ENCODE measurements at regions not wholly inside any gene's neighbourhood (a gene's known extent, or its start where the extent isn't known, plus 50 kb on each side); places are given as distances from the start of the nearest gene placed in this dataset.

DNA sequence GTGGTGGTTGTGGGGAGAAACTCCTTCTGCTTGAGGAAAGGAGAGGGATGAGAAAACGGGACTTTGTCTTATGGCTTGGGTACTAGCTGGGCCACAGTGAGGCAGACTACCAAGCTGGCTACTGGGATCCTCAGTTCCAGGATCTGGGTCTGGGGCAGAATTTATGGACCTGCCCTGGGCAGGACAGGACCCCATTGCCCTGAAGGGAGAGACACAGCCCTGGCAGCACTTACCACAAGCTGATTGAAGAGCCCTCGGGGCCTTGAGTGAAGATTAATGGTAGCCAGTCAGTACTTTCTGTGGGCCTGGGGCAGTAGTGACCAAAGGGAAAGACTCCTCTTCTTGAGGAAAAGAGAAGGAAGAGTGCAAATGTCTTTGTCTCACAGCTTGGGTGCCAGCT, 799.7 kb downstream of the SI start:
- Histone ChIP-seq H3K27ac (no peak overlapping the region), H3K4me1 (replicated peaks) (no peaks in the 10 kb centered on the region), H3K27me3 (replicated peaks) (no peaks in the 10 kb centered on the region), H3K9me3 (replicated peaks) (no peaks in the 10 kb centered on the region), H3K4me3 (no peak overlapping the region), H3K36me3 (no peaks in the 10 kb centered on the region)
- DNase-seq (ENCODE audit: low read depth in 1 of 2, low spot score in 2 of 2) = no peak

- no peak for DNase-seq (ENCODE audit: low read depth in 1 of 2, low spot score in 2 of 2)
- no peaks in the 10 kb centered on the region for H3K4me1 ChIP-seq (replicated peaks)
- H3K4me3 ChIP-seq = no peak overlapping the region
- no peaks in the 10 kb centered on the region for H3K27me3 ChIP-seq (replicated peaks)
- no peak overlapping the region for H3K27ac ChIP-seq
- no peaks in the 10 kb centered on the region for H3K36me3 ChIP-seq
- no peaks in the 10 kb centered on the region for H3K9me3 ChIP-seq (replicated peaks)
These were observed 811.2 kb downstream of the SI start for GRCh38 chr3:164267053-164267452.

DNA sequence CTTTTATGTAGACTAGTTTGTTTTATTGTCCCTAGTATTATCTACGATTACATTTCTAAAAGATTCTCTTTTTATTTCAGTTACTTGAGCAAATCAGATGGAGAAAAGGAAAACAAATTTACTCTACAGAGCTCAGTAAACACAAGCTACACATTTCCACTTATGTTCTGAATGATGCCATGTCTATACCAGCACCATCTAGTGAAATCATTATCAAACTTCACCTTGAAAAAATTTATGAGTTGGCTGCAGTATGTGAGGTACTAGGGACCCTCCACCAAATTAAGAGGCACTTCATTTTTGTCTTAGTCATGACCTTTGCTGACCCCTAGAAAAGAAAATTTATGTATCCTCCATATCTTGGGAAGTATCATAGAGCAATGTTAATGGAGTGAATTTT, 827.4 kb downstream of the SI start:
- Histone ChIP-seq H3K9me3 (replicated peaks) (no peaks in the 10 kb centered on the region), H3K36me3 (no peaks in the 10 kb centered on the region), H3K27ac (no peak overlapping the region), H3K4me1 (replicated peaks) (no peaks in the 10 kb centered on the region), H3K4me3 (no peak overlapping the region), H3K27me3 (replicated peaks) (no peaks in the 10 kb centered on the region)
- DNase-seq (ENCODE audit: low read depth in 1 of 2, low spot score in 2 of 2) = no peak

DNA sequence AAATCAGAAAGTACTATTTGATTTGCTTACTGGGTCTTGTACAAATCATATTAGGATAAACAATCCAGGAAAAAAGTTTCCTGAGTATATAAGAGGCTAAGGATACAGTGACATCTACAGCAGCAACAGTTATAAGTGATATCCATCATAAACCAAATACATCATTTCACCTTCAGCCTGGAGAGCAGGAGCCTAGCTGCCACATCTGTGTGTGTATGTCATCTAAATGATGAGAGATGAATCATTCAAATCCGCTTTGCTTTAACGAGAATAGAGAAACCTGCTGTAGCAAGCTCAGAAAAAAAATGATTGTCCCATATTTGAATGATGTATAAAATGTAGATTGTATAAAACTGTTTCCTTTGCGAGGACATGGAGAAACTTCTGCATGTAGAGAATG, 841.4 kb downstream of the SI start:
- H3K4me3 ChIP-seq = no peak overlapping the region
- no peaks in the 10 kb centered on the region for H3K4me1 ChIP-seq (replicated peaks)
- H3K27me3 ChIP-seq (replicated peaks) = no peaks in the 10 kb centered on the region
- 0 out of 2 replicates have a peak, but pooled peaks cover 2% of the 10 kb centered on the region for H3K9me3 ChIP-seq (replicated peaks)
- no peak for DNase-seq (ENCODE audit: low read depth in 1 of 2, low spot score in 2 of 2)
- no peaks in the 10 kb centered on the region for H3K36me3 ChIP-seq
- no peak overlapping the region for H3K27ac ChIP-seq

DNA sequence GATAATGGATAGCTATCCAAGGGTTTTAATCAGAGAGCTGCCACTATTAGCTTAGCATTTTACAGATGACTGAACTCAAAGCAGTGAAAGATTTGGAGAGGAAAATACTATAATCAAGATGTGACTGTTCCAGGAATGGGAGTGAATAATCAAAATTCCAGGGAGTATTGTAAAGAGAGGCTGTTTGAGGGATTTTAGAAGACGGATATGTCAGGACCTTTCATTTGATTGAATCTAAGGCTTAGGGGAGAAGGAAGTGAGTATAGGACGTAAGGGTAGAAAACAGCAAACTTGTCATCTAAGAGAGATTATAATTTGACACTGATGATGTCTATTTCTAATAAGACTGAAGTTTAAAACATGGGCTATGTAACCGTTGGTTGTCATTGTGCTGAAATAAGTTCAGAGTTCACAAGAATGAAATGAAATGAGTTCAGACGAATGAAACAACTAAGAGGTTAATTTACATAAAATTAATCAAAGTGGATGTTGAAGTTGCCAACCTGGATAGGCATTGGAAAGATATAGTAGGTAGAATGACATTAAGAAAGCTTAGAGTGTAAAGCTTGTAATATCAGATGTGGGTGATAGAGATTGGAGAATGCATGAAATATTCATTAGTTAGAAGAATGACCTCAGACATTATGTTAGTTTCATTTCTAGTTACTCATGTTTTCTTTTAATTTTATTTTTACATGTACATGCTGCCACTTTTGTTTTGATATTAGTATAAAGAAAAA, 842.8 kb downstream of the SI start:
- DNase-seq (ENCODE audit: low read depth in 1 of 2, low spot score in 2 of 2) = no peak
- Histone ChIP-seq H3K36me3 (no peaks in the 10 kb centered on the region), H3K27ac (no peak overlapping the region), H3K4me3 (no peak overlapping the region), H3K9me3 (replicated peaks) (0 out of 2 replicates have a peak, but pooled peaks cover 2% of the 10 kb centered on the region), H3K27me3 (replicated peaks) (no peaks in the 10 kb centered on the region), H3K4me1 (replicated peaks) (no peaks in the 10 kb centered on the region)

- no peaks in the 10 kb centered on the region for H3K27me3 ChIP-seq (replicated peaks)
- H3K4me1 ChIP-seq (replicated peaks) = no peaks in the 10 kb centered on the region
- H3K27ac ChIP-seq = no peak overlapping the region
- no peak for DNase-seq (ENCODE audit: low read depth in 1 of 2, low spot score in 2 of 2)
- no peak overlapping the region for H3K4me3 ChIP-seq
- H3K9me3 ChIP-seq (replicated peaks) = 0 out of 2 replicates have a peak, but pooled peaks cover 2% of the 10 kb centered on the region
- H3K36me3 ChIP-seq = no peaks in the 10 kb centered on the region
These were observed 844.3 kb downstream of the SI start for GRCh38 chr3:164233951-164234350.

DNA sequence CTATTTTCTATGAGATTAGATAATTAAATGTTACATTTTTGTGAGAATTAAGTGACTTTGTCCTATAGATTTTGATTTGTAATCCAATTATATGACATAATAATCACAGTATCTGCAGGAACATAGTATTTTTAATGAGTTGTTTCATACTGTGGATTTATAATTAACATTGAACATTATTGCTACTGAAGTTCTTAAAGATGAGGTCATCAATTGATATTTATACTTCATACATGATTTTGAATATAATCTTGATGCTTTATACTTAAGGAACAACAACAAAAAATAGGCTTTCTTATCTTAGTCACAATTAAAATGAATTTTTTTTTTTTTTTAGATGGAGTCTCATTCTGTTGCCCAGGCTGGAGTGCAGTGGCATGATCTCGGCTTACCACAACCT, 846.6 kb downstream of the SI start:
- no peaks in the 10 kb centered on the region for H3K9me3 ChIP-seq (replicated peaks)
- no peak overlapping the region for H3K27ac ChIP-seq
- no peak for DNase-seq (ENCODE audit: low read depth in 1 of 2, low spot score in 2 of 2)
- H3K27me3 ChIP-seq (replicated peaks) = no peaks in the 10 kb centered on the region
- H3K4me3 ChIP-seq = no peak overlapping the region
- no peaks in the 10 kb centered on the region for H3K36me3 ChIP-seq
- H3K4me1 ChIP-seq (replicated peaks) = no peaks in the 10 kb centered on the region

DNA sequence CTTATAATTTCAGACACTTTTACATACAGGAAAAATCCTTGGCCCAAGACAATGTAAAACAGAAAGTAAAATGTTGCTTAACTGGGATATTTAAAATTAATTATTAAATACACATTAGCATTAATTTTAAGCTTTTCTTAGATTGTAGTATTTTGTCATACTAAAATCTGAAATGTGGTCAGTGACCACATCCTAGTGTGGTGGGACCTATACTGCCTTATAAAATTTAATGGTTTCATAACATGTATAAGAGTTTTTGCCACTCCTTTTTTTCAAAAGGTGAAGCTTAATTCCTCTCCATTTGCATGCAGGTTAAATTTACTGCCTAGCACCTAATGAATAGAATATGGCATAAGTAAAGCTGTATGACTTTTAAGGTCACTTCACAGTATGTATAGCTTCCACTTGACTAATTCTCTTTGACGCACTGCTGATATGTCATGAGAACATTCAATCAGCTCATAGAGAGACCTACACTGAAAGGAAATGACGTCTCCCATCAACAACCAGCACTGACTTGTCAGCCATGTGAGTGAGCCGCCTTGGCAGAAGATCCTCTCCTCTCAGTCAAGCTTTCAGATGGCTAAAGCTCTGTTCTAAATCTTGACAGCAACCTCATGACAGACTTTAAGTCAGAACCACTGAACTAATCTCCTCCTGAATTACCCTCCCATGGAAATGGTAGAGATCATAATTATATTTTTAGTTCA, 847.8 kb downstream of the SI start:
- DNase-seq (ENCODE audit: low read depth in 1 of 2, low spot score in 2 of 2) = no peak
- no peaks in the 10 kb centered on the region for H3K4me1 ChIP-seq (replicated peaks)
- H3K27ac ChIP-seq = no peak overlapping the region
- no peaks in the 10 kb centered on the region for H3K27me3 ChIP-seq (replicated peaks)
- H3K36me3 ChIP-seq = no peaks in the 10 kb centered on the region
- H3K4me3 ChIP-seq = no peak overlapping the region
- no peaks in the 10 kb centered on the region for H3K9me3 ChIP-seq (replicated peaks)

DNA sequence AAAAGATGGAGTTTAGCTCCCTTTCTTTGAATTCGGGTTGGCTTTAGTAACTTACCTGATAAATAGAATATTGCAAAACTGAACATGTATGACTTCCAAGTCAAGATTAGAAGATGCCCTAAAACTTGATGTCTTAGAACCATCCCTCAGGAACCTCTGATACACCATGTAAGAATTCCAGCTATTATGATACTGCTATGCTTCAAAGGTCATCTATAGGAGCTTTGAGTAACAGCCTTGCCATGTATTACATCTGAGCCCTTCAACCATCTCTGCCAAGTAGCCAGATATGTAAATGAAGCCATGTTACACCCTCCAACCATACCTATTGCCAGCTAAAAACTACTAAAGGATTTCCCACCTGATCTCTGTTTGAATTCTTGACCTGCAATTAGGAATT, 854.2 kb downstream of the SI start:
- no peak overlapping the region for H3K4me3 ChIP-seq
- H3K27ac ChIP-seq = no peak overlapping the region

DNA sequence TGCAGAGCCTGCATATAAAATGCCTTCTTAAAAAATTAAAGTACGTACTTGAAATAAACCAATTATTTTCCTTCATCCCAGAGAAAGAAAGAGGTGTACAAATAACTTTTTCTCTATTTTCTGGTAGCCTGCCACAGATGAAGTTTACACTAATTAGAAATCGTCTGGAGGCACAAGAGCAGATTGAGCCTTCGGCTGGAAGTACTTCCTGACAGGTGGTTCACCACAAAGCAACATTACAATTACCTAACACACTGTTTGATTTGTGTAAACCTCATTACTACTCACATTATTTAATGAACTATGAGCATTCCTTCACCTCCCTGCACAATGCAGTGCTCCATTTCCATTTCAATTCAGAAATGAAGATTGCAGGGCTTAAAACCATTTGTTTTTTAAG, 856.1 kb downstream of the SI start:
- H3K9me3 ChIP-seq (replicated peaks) = no peaks in the 10 kb centered on the region
- no peaks in the 10 kb centered on the region for H3K36me3 ChIP-seq
- DNase-seq (ENCODE audit: low read depth in 1 of 2, low spot score in 2 of 2) = no peak
- no peak overlapping the region for H3K4me3 ChIP-seq
- no peaks in the 10 kb centered on the region for H3K4me1 ChIP-seq (replicated peaks)
- no peak overlapping the region for H3K27ac ChIP-seq
- no peaks in the 10 kb centered on the region for H3K27me3 ChIP-seq (replicated peaks)

More for the DNA sequence above, 854.2 kb downstream of the SI start:
- H3K27me3 ChIP-seq (replicated peaks) = no peaks in the 10 kb centered on the region
- H3K4me1 ChIP-seq (replicated peaks) = no peaks in the 10 kb centered on the region
- no peak for DNase-seq (ENCODE audit: low read depth in 1 of 2, low spot score in 2 of 2)
- H3K36me3 ChIP-seq = no peaks in the 10 kb centered on the region
- H3K9me3 ChIP-seq (replicated peaks) = no peaks in the 10 kb centered on the region

DNA sequence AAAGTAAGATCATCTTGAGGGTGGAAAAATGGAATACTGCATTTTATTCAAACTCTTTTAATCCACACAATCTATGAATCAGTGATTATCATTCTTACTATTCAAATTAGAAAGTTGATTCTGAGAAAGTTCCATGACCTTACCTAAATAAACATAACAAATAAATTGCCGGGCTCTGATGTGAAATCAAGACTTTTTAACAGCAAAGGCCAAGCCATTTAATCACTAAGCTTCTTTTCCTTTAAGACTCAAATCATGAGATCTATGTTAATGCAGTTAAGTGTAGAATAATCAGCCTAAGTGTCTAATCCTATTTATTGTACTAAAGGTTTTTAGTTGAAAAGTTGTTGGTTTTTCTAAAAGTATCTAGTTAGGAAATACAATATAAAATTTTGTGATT, 857.0 kb downstream of the SI start:
- no peak for DNase-seq (ENCODE audit: low read depth in 1 of 2, low spot score in 2 of 2)
- Histone ChIP-seq H3K4me3 (no peak overlapping the region), H3K27ac (no peak overlapping the region), H3K4me1 (replicated peaks) (no peaks in the 10 kb centered on the region), H3K9me3 (replicated peaks) (no peaks in the 10 kb centered on the region), H3K27me3 (replicated peaks) (no peaks in the 10 kb centered on the region), H3K36me3 (no peaks in the 10 kb centered on the region)

- no peaks in the 10 kb centered on the region for H3K9me3 ChIP-seq (replicated peaks)
- H3K4me3 ChIP-seq = no peak overlapping the region
- no peaks in the 10 kb centered on the region for H3K4me1 ChIP-seq (replicated peaks)
- no peak for DNase-seq (ENCODE audit: low read depth in 1 of 2, low spot score in 2 of 2)
- H3K36me3 ChIP-seq = no peaks in the 10 kb centered on the region
- H3K27me3 ChIP-seq (replicated peaks) = no peaks in the 10 kb centered on the region
- H3K27ac ChIP-seq = no peak overlapping the region
These were observed 868.9 kb downstream of the SI start for GRCh38 chr3:164209363-164209762.

- H3K9me3 ChIP-seq (replicated peaks) = no peaks in the 10 kb centered on the region
- H3K4me1 ChIP-seq (replicated peaks) = no peaks in the 10 kb centered on the region
- H3K4me3 ChIP-seq = no peak overlapping the region
- no peak for DNase-seq (ENCODE audit: low read depth in 1 of 2, low spot score in 2 of 2)
- no peak overlapping the region for H3K27ac ChIP-seq
- H3K36me3 ChIP-seq = no peaks in the 10 kb centered on the region
- no peaks in the 10 kb centered on the region for H3K27me3 ChIP-seq (replicated peaks)
These were observed 869.5 kb downstream of the SI start for GRCh38 chr3:164208821-164209220.

GRCh38 chr3:164208048-164208447, 870.2 kb downstream of the SI start:
- no peak for DNase-seq (ENCODE audit: low read depth in 1 of 2, low spot score in 2 of 2)
- no peaks in the 10 kb centered on the region for H3K36me3 ChIP-seq
- no peaks in the 10 kb centered on the region for H3K9me3 ChIP-seq (replicated peaks)
- H3K4me3 ChIP-seq = no peak overlapping the region
- H3K27ac ChIP-seq = no peak overlapping the region
- H3K4me1 ChIP-seq (replicated peaks) = no peaks in the 10 kb centered on the region
- no peaks in the 10 kb centered on the region for H3K27me3 ChIP-seq (replicated peaks)
